Sigmoid colon (tissue), 6 donors: ENCODE measurements at regions not wholly inside any gene's neighbourhood (a gene's known extent, or its start where the extent isn't known, plus 50 kb on each side); places are given as distances from the start of the nearest gene placed in this dataset.

ENCODE experiments used
- DNase-seq: peaks from one replicate; pipeline ENCODE4 v3.0.0-alpha.2; 2019
- H3K27ac ChIP-seq, 4 donors: fragments of 200-600 bp; sonication (generic); one replicate each; pipeline ENCODE4 v1.5.1; 2016 to 2019; ENCODE audit warnings: mild to moderate bottlenecking in 1 of 4
- H3K27me3 ChIP-seq, 3 donors: fragments of 200-600 bp; sonication (generic); one replicate each; pipeline ENCODE4 v1.5.1; 2019; ENCODE audit warnings: mild to moderate bottlenecking in 1 of 3
- H3K36me3 ChIP-seq, 4 donors: fragments of 200-600 bp; sonication (generic); one replicate each; pipeline ENCODE4 v1.5.1; 2016 to 2019
- H3K4me1 ChIP-seq, 4 donors: fragments of 200-600 bp; sonication (generic); one replicate each; pipeline ENCODE4 v1.5.1; 2017 to 2019
- H3K4me3 ChIP-seq, 4 donors: fragments of 200-600 bp; sonication (generic); one replicate each; pipeline ENCODE4 v1.5.1; 2017 to 2019; ENCODE audit warnings: mild to moderate bottlenecking in 2 of 4, moderate library complexity in 1 of 4
- H3K9me3 ChIP-seq, 4 donors: fragments of 200-600 bp in 3 of 4; sonication (generic) in 3 of 4; one replicate each; pipeline versions ENCODE4 v1.5.1 to v1.6.1; 2013 to 2019
- CTCF ChIP-seq, 4 experiments: fragments of 450-650 bp in 3 of 4; fragments of 200-600 bp in 1 of 4; IDR thresholded peaks; one replicate each; pipeline ENCODE4 v1.5.1; 2016 to 2019; ENCODE audit warnings: antibody characterized with exemption in 4 of 4, mild to moderate bottlenecking in 3 of 4, moderate library complexity in 2 of 4
- EP300 ChIP-seq, 4 donors: sonication (generic); formaldehyde crosslinking; IDR thresholded peaks; one replicate each; pipeline ENCODE4 v1.6.1; 2017; ENCODE audit warnings: antibody characterized with exemption in 4 of 4
- POLR2A ChIP-seq, 2 donors: fragments of 450-650 bp; IDR thresholded peaks; one replicate each; pipeline ENCODE4 v1.6.1; 2016; ENCODE audit warnings: antibody characterized with exemption in 2 of 2, mild to moderate bottlenecking in 2 of 2, moderate library complexity in 2 of 2
- POLR2AphosphoS5 ChIP-seq, 4 donors: sonication (generic); formaldehyde crosslinking; IDR thresholded peaks; one replicate each; pipeline ENCODE4 v1.6.1; 2017; ENCODE audit warnings: antibody characterized with exemption in 4 of 4
- WGBS, 2 donors: extraction: QIAGEN DNeasy Blood & Tissue Kit; methylation state at CpG; one replicate each; pipeline ENCODE4 v1.1.7; 2013; 5-methylcytosine and 5-hydroxymethylcytosine counted together
- intact Hi-C: fragments of 100-400 bp; cut with DNase I; formaldehyde crosslinking; loops from one replicate; pipeline ENCODE4 v1.15.1; 2023
- small RNA-seq, 3 donors: library from RNA; depleted of rRNA; stranded (forward); fragments of <200 nt; gene quantifications; one replicate each; pipeline ENCODE3, GENCODE V24; 2016
- donor health status: healthy with polysubstance abuse.
- donor health status: healthy.

- intact Hi-C loops, result no loop called here
Observed at GRCh38 chr13:99617474-99618255, 116.4 kb downstream of the TM9SF2 start.

GRCh38 chr13:99614465-99614885 is 113.2 kb downstream of the TM9SF2 start:
- Histone ChIP-seq H3K4me1 (peaks cover 0 to 17% (median 10%) of the 10 kb centered on the region in 4 donors), H3K36me3 (no peaks in the 10 kb centered on the region), H3K27me3 (no peaks in the 10 kb centered on the region), H3K9me3 (no peaks in the 10 kb centered on the region), H3K4me3 (no peak overlapping the region), H3K27ac (no peak overlapping the region)
- WGBS, 2 donors, result 53 to 63% methylated on average over 9 of the region's 9 CpGs
- DNase-seq, result no peak
- intact Hi-C loops, result no loop called here
- TF ChIP-seq EP300 (IDR thresholded peaks at IDR 0.05), result no peak
- no peak for TF ChIP-seq POLR2A (IDR thresholded peaks at IDR 0.05)
- TF ChIP-seq POLR2AphosphoS5 (IDR thresholded peaks at IDR 0.05), result no peak
- TF ChIP-seq CTCF (IDR thresholded peaks at IDR 0.05), result no peak

More at GRCh38 chr13:99617474-99618255, 116.4 kb downstream of the TM9SF2 start:
- Histone ChIP-seq H3K4me3 (no peak overlapping the region), H3K9me3 (no peaks in the 10 kb centered on the region), H3K27me3 (no peaks in the 10 kb centered on the region), H3K4me1 (peaks cover 0 to 10% (median 10%) of the 10 kb centered on the region in 4 donors), H3K36me3 (no peaks in the 10 kb centered on the region), H3K27ac (no peak overlapping the region)
- TF ChIP-seq POLR2A (IDR thresholded peaks at IDR 0.05) (no peak), POLR2AphosphoS5 (IDR thresholded peaks at IDR 0.05) (no peak), CTCF (IDR thresholded peaks at IDR 0.05) (peak in 3 of 4 experiments; percentile 25 to 51 (median 35)), EP300 (IDR thresholded peaks at IDR 0.05) (no peak)
- 59 to 65% methylated on average over 11 of the region's 11 CpGs for WGBS, 2 donors
- no peak for DNase-seq

Small RNA genes in the stretch of these regions (small RNA-seq; reads per million reads assigned to genes)
- gene MIR4306, result 0 reads per million in 3 donors
- 0 reads per million in 3 donors for gene RF00402
